ENCODE measurements at regions not wholly inside any gene's neighbourhood (a gene's known extent, or its start where the extent isn't known, plus 50 kb on each side); places are given as distances from the start of the nearest gene placed in this dataset.

- no peaks in the 10 kb centered on the region for H3K27me3 ChIP-seq (ENCODE audit: control insufficient read depth, insufficient read depth, low read length)
- no peaks in the 10 kb centered on the region for H3K36me3 ChIP-seq (ENCODE audit: control insufficient read depth, insufficient read depth, low read length)
- no peak for DNase-seq (ENCODE audit: low read depth)
- TF ChIP-seq CTCF (IDR thresholded peaks at IDR 0.05; ENCODE audit: insufficient read depth, low read length, poor library complexity, severe bottlenecking) = no peak
- H3K4me3 ChIP-seq (ENCODE audit: low read depth, low read length) = no peak overlapping the region
These were observed 121.2 kb upstream of the LINC00305 start for GRCh38 chr18:64270121-64270520.

GRCh38 chr18:64264171-64264570 is 115.3 kb upstream of the LINC00305 start:
- Histone ChIP-seq H3K36me3 (ENCODE audit: control insufficient read depth, insufficient read depth, low read length) (no peaks in the 10 kb centered on the region), H3K27me3 (ENCODE audit: control insufficient read depth, insufficient read depth, low read length) (no peaks in the 10 kb centered on the region), H3K4me3 (ENCODE audit: low read depth, low read length) (no peak overlapping the region)
- TF ChIP-seq CTCF (IDR thresholded peaks at IDR 0.05; ENCODE audit: insufficient read depth, low read length, poor library complexity, severe bottlenecking) = no peak
- DNase-seq (ENCODE audit: low read depth) = no peak

GRCh38 chr18:64260810-64261209 is 111.9 kb upstream of the LINC00305 start:
- no peak for DNase-seq (ENCODE audit: low read depth)
- no peak overlapping the region for H3K4me3 ChIP-seq (ENCODE audit: low read depth, low read length)
- no peaks in the 10 kb centered on the region for H3K36me3 ChIP-seq (ENCODE audit: control insufficient read depth, insufficient read depth, low read length)
- TF ChIP-seq CTCF (IDR thresholded peaks at IDR 0.05; ENCODE audit: insufficient read depth, low read length, poor library complexity, severe bottlenecking) = no peak
- H3K27me3 ChIP-seq (ENCODE audit: control insufficient read depth, insufficient read depth, low read length) = no peaks in the 10 kb centered on the region

GRCh38 chr18:64259871-64260270 is 111.0 kb upstream of the LINC00305 start:
- DNase-seq (ENCODE audit: low read depth) = no peak
- TF ChIP-seq CTCF (IDR thresholded peaks at IDR 0.05; ENCODE audit: insufficient read depth, low read length, poor library complexity, severe bottlenecking) = no peak
- no peaks in the 10 kb centered on the region for H3K27me3 ChIP-seq (ENCODE audit: control insufficient read depth, insufficient read depth, low read length)

GRCh38 chr18:64258111-64258650 is 109.3 kb upstream of the LINC00305 start:
- Histone ChIP-seq H3K27me3 (ENCODE audit: control insufficient read depth, insufficient read depth, low read length) (no peaks in the 10 kb centered on the region), H3K36me3 (ENCODE audit: control insufficient read depth, insufficient read depth, low read length) (no peaks in the 10 kb centered on the region), H3K4me3 (ENCODE audit: low read depth, low read length) (no peak overlapping the region)
- no peak for DNase-seq (ENCODE audit: low read depth)
- TF ChIP-seq CTCF (IDR thresholded peaks at IDR 0.05; ENCODE audit: insufficient read depth, low read length, poor library complexity, severe bottlenecking) = no peak

More at GRCh38 chr18:64259871-64260270, 111.0 kb upstream of the LINC00305 start:
- H3K36me3 ChIP-seq (ENCODE audit: control insufficient read depth, insufficient read depth, low read length) = no peaks in the 10 kb centered on the region
- no peak overlapping the region for H3K4me3 ChIP-seq (ENCODE audit: low read depth, low read length)

GRCh38 chr18:64254399-64255093 is 105.7 kb upstream of the LINC00305 start:
- no peak for DNase-seq (ENCODE audit: low read depth)
- H3K36me3 ChIP-seq (ENCODE audit: control insufficient read depth, insufficient read depth, low read length) = no peaks in the 10 kb centered on the region

More at GRCh38 chr18:64254399-64255093, 105.7 kb upstream of the LINC00305 start:
- Histone ChIP-seq H3K27me3 (ENCODE audit: control insufficient read depth, insufficient read depth, low read length) (no peaks in the 10 kb centered on the region), H3K4me3 (ENCODE audit: low read depth, low read length) (no peak overlapping the region)
- TF ChIP-seq CTCF (IDR thresholded peaks at IDR 0.05; ENCODE audit: insufficient read depth, low read length, poor library complexity, severe bottlenecking) = no peak

Measured in kidney epithelial cell (primary cell).